Gastroesophageal sphincter (tissue), 4 donors: ENCODE measurements at regions not wholly inside any gene's neighbourhood (a gene's known extent, or its start where the extent isn't known, plus 50 kb on each side); places are given as distances from the start of the nearest gene placed in this dataset.
"Not testable (repeated sequence)": the region's sequence is repeated elsewhere in the genome, so short reads cannot be mapped to it uniquely, and the experiment has no call there.

Source experiments
- ATAC-seq: fragments of 150-250 bp; one replicate; pipeline ENCODE4 v1.9.1; 2016; ENCODE audit warnings: mild to moderate bottlenecking, moderate library complexity
- H3K27ac ChIP-seq, 4 donors: fragments of 200-600 bp; sonication (generic) in 3 of 4; 1 replicate in 3 of 4; 2 replicates in 1 of 4; pipeline ENCODE4 v1.5.1; 2016 to 2019
- H3K27me3 ChIP-seq: fragments of 200-600 bp; sonication (generic); one replicate; pipeline ENCODE4 v1.5.1; 2019
- H3K36me3 ChIP-seq, 2 donors: fragments of 200-600 bp; sonication (generic); one replicate each; pipeline ENCODE4 v1.5.1; 2019; ENCODE audit warnings: control low read depth in 1 of 2
- H3K4me1 ChIP-seq, 3 donors: fragments of 200-600 bp; sonication (generic); 1 replicate in 2 of 3; 2 replicates in 1 of 3; pipeline ENCODE4 v1.5.1; 2016 to 2019; ENCODE audit warnings: control low read depth in 2 of 3
- H3K4me3 ChIP-seq, 2 donors: fragments of 200-600 bp; sonication (generic); one replicate each; pipeline ENCODE4 v1.5.1; 2019; ENCODE audit warnings: mild to moderate bottlenecking in 1 of 2, moderate library complexity in 1 of 2
- H3K9me3 ChIP-seq, 3 donors: fragments of 200-600 bp; sonication (generic); one replicate each; pipeline ENCODE4 v1.5.1; 2017 to 2019; ENCODE audit warnings: control low read depth in 2 of 3
- EP300 ChIP-seq: sonication (generic); formaldehyde crosslinking; IDR thresholded peaks from one replicate; pipeline ENCODE4 v1.6.1; 2017; ENCODE audit warnings: antibody characterized with exemption, mild to moderate bottlenecking
- POLR2A ChIP-seq, 2 donors: fragments of 450-650 bp; IDR thresholded peaks; one replicate each; pipeline ENCODE4 v1.6.1; 2017; ENCODE audit warnings: antibody characterized with exemption in 2 of 2, mild to moderate bottlenecking in 2 of 2, moderate library complexity in 1 of 2
- POLR2AphosphoS5 ChIP-seq: sonication (generic); formaldehyde crosslinking; IDR thresholded peaks from one replicate; pipeline ENCODE4 v1.6.1; 2017; ENCODE audit warnings: antibody characterized with exemption
- WGBS, 2 donors: methylation state at CpG; one replicate each; pipeline ENCODE4 v1.1.5; 2018; ENCODE audit warnings: low coverage in 1 of 2; 5-methylcytosine and 5-hydroxymethylcytosine counted together
- TF ChIP-seq, protein P1 (sequence below), 4 experiments: fragments of 200-600 bp in 2 of 4; fragments of 450-650 bp in 2 of 4; sonication (generic) in 1 of 4; IDR thresholded peaks; one replicate each; pipeline ENCODE4 v1.5.1; 2017 to 2019; ENCODE audit warnings: antibody characterized with exemption in 4 of 4, mild to moderate bottlenecking in 2 of 4, moderate library complexity in 2 of 4

DNA sequence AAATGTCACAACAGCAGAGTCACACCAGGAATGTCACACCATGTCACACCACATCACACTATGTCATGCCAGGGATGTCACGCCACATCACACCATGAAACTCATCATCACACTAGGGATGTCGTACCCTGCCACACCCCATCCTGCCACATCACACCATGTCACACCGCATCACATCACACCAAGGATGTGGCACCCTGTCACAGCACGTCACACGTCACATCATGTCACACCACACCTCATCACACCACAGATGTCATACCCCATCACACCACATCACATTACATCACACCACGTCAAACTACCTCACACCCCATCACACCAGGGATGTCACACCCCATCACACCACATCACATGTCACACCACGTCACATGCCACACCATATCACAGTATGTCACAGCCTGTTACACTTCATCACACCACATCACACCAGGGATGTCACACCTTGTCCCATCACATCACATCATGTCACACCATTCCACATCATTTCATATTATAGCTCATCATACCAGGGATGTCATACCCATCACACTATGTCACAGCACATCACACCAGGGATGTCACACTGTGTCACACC lies 90.9 kb downstream of the TMEM121 start:
- peaks cover 0 to 18% (median 0%) of the 10 kb centered on the region in 3 donors for H3K4me1 ChIP-seq
- no peak overlapping the region for H3K4me3 ChIP-seq
- no peak for ATAC-seq
- TF ChIP-seq POLR2AphosphoS5 (no peak), EP300 (no peak), POLR2A (IDR thresholded peaks at IDR 0.05) (no peak)
- TF ChIP-seq, protein P1, sequence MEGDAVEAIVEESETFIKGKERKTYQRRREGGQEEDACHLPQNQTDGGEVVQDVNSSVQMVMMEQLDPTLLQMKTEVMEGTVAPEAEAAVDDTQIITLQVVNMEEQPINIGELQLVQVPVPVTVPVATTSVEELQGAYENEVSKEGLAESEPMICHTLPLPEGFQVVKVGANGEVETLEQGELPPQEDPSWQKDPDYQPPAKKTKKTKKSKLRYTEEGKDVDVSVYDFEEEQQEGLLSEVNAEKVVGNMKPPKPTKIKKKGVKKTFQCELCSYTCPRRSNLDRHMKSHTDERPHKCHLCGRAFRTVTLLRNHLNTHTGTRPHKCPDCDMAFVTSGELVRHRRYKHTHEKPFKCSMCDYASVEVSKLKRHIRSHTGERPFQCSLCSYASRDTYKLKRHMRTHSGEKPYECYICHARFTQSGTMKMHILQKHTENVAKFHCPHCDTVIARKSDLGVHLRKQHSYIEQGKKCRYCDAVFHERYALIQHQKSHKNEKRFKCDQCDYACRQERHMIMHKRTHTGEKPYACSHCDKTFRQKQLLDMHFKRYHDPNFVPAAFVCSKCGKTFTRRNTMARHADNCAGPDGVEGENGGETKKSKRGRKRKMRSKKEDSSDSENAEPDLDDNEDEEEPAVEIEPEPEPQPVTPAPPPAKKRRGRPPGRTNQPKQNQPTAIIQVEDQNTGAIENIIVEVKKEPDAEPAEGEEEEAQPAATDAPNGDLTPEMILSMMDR (IDR thresholded peaks at IDR 0.05): no peak
- WGBS, 2 donors: 78 to 79% methylated on average over 7 of the region's 7 CpGs
- H3K36me3 ChIP-seq: no peaks in the 10 kb centered on the region
- H3K9me3 ChIP-seq: no peaks in the 10 kb centered on the region
- no peaks in the 10 kb centered on the region for H3K27me3 ChIP-seq
- no peak overlapping the region for H3K27ac ChIP-seq

DNA sequence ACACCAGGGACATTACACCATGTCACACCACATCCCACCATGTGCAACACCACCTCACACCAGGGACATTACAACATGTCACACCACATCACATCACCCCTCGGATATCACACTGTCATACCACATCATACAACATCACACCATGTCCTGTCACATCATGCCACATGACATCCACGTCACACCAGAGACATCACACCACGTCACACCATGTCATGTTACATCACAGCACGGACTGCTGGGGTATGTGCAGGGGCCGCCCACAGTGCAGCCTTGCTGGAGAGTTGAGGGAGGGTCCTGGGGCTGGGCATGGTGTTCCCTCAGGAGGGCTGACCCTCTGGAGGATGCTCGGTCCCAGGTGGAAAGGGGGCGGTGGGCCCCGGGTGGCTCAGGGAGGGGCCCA lies 91.4 kb downstream of the TMEM121 start:
- not testable (repeated sequence) for H3K27me3 ChIP-seq, H3K27ac ChIP-seq, H3K9me3 ChIP-seq, ATAC-seq, H3K4me3 ChIP-seq, H3K36me3 ChIP-seq
- WGBS, 2 donors: no CpG with 5 or more reads among the region's 8 CpGs
- peaks cover 0 to 20% (median 0%) of the 10 kb centered on the region in 3 donors for H3K4me1 ChIP-seq

DNA sequence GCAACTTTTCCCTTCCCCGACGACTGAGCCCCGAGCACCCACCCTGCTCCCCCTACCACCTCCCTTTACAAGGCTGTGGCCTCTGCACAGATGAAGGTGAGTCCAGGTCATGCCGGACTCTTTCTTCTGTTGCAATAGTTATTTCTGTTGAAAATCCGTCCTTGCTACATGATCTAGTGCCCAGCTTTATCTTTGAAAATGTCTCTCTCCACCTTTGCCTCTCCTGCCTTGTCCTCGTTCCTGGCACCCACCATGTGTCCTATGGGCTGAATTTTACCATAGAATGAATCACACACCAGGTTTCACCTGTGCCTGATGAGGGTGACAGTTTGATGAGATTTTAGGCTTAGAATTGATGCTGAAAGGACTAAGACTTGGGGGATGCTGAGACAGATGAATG lies 92.9 kb downstream of the TMEM121 start:
- 59 to 68% methylated on average over 2 of the region's 6 CpGs for WGBS, 2 donors
- not testable (repeated sequence) for H3K4me3 ChIP-seq, ATAC-seq, H3K9me3 ChIP-seq, H3K27ac ChIP-seq, H3K36me3 ChIP-seq, H3K27me3 ChIP-seq
- peaks cover 0 to 20% (median 0%) of the 10 kb centered on the region in 3 donors for H3K4me1 ChIP-seq

DNA sequence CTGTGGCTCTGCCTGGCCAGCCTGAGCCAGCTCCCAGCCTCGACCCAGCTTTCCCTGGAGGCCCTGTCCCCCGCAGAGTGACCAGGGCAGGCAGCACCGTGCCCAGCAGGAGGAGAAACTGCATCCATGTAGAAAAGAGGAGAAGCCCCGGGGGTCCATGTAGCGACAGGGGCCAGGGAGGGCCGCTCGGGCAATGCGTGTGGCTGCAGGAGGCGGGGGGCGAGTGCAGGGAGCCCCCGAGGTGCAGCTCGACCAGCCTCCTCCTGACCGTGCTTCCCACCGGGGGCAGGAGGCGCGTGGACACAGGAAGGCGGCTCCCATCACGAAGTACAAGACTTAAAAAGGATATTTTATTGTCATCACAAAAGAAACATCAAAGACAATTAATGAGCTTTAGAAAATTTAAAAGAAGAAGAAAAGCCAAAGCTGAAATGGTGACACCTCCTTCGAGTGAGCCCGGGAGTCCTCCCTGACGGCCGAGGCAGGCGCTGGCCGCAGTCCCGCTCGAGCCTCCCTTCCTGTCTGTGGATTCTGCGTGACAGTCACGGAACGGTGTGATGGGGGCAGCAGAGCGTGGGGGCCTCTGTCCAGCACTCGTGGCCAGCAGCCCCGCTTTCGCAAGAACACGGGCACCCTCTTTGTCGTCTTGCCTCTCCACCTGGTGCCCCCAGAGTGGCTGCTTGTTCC lies 93.9 kb downstream of the TMEM121 start:
- H3K4me3 ChIP-seq, H3K36me3 ChIP-seq, H3K27me3 ChIP-seq, H3K9me3 ChIP-seq, ATAC-seq: not testable (repeated sequence)
- 70% methylated on average over 10 of the region's 35 CpGs; no CpG with 5 or more reads in 1 of the 2 donors for WGBS, 2 donors
- Histone ChIP-seq H3K27ac (peak overlapping the region in 2 of 4 donors; percentile 29 to 81), H3K4me1 (peaks cover 0 to 20% (median 0%) of the 10 kb centered on the region in 3 donors)

DNA sequence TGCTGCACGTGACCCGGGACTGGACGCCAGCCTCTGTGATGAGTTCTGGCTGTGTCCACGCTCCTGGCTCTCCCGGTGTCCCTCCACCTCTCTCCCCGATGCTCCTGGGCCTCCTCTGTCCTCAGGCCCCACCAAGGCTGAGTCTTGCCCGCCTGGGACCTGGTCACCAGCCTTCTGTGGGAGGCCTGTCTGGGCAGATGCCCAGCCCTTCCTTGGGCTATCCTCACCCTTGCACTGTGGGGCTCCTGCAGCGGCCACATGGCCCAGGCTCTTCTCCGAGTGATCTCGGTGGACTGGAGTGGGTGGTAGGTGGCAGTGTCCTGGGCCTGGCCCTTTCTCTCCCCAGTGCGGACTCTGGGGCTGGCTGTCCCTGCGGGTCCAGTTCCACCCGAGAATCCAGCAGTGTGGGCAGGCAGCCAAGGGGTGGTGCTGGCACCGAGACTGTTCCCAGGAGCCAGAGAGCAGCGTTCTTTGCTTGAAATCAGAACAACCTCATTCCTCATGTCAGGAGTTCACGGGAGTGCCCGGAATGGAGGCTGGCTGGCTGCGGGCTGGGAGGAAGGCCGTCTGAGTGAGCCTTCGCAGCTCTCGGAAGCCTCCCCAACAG lies 94.6 kb downstream of the TMEM121 start:
- not testable (repeated sequence) for H3K9me3 ChIP-seq, H3K27me3 ChIP-seq, ATAC-seq, H3K4me3 ChIP-seq, H3K36me3 ChIP-seq
- 55% methylated on average over 2 of the region's 21 CpGs; no CpG with 5 or more reads in 1 of the 2 donors for WGBS, 2 donors
- Histone ChIP-seq H3K4me1 (peaks cover 0 to 20% (median 0%) of the 10 kb centered on the region in 3 donors), H3K27ac (peak overlapping the region in 2 of 4 donors; percentile 57 to 81)

DNA sequence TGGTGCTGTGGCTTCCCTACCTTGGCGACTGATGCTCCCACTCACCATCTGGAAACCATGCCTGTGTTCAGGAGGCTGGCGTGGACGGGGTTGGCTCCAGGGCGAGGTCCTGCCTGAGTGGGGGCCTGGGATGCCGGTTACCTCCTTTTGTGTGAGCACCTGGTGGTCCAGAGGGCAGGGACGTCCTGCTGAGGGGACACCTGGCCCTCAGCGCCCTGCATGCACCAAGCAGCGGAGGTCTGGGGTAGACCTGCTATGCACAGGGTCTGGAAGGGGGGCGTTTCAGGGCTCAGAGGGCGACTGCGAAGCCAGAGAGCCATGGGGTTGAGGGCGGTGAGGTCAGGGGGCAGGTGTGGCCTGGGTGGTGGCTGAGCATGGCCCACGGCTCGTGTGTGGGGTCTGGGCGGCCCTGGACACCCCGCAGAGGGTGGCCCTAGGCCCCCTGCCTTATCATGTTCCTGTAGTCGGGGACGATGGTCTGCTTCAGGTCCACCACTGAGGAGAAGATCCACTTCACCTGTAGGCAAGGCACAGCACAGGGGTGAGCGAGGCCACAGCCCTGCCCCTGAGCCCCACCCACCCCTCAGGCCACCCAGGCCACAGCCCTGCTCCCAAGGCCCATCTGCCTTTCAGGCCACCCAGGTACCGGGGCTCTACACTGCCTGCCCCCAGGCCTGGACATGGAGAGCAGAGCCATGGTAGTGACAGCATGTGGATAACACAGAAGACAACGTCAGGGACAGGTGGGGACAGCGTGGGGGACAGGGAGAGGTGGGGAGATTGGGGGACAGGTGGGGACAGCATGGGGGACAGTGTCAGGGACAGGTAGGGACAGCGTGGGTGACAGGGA lies 95.3 kb downstream of the TMEM121 start:
- not testable (repeated sequence) for ATAC-seq, H3K27me3 ChIP-seq, H3K4me3 ChIP-seq, H3K9me3 ChIP-seq, H3K36me3 ChIP-seq
- WGBS, 2 donors: 62% methylated on average over 4 of the region's 23 CpGs; no CpG with 5 or more reads in 1 of the 2 donors
- peaks cover 0 to 20% (median 0%) of the 10 kb centered on the region in 3 donors for H3K4me1 ChIP-seq
- peak overlapping the region in 3 of 4 donors; percentile 19 to 81 (median 57) for H3K27ac ChIP-seq

DNA sequence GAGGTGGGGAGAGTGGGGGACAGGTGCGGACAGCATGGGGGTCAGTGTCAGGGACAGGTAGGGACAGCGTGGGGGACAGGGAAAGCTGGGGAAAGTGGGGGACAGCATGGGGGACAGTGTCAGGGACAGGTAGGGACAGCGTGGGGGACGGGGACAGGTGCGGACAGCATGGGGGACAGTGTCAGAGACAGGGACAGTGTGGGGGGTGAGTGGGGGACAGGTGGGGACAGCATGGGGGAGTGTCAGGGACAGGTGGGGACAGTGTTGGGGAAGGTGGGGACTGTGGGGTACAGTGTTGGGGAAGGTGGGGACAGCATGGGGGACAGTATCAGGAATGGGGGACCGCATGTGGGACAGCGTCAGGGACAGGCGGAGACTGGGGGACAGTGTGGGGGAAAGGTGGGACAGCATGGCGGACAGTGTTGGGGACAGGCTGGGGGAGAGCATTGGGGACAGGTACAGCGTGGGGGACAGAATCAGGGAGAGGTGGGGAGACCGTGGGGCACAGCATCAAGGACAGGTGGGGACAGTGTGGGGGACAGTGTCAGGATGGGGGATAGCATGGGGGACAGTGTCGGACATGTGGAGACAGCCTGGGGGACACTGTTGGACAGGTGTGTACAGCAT lies 96.1 kb downstream of the TMEM121 start:
- 86 to 100% methylated on average over 1 to 11 of the region's 12 CpGs for WGBS, 2 donors

DNA sequence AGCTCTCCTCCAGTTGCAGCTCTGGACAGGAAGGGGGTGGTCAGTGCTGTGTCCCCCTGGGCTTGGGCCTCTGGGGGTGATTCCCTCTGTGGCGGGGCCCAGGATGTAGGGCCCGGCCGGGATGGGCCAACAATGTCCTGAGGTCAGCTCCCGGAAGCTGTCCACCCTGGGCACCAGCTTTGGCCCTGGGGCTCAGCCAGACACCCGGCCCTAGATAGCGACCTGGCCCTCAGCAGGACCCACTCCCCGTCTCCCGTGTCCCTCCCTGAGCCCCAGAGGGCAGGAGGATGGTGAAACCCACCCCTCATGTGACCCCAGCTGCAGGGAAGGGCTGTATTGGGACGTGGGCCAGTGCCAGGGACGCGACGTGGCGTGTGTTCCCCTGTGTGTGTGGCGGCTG lies 96.8 kb downstream of the TMEM121 start:
- ATAC-seq, H3K27ac ChIP-seq, H3K27me3 ChIP-seq, H3K36me3 ChIP-seq, H3K9me3 ChIP-seq, H3K4me3 ChIP-seq: not testable (repeated sequence)
- H3K4me1 ChIP-seq: peaks cover 0 to 23% (median 0%) of the 10 kb centered on the region in 3 donors
- no CpG with 5 or more reads among the region's 14 CpGs for WGBS, 2 donors

More for the DNA sequence above, 96.1 kb downstream of the TMEM121 start:
- Histone ChIP-seq H3K36me3 (no peaks in the 10 kb centered on the region), H3K4me3 (no peak overlapping the region), H3K27ac (no peak overlapping the region), H3K9me3 (no peaks in the 10 kb centered on the region), H3K27me3 (no peaks in the 10 kb centered on the region), H3K4me1 (peaks cover 0 to 20% (median 0%) of the 10 kb centered on the region in 3 donors)
- TF ChIP-seq POLR2A (IDR thresholded peaks at IDR 0.05) (no peak), EP300 (no peak), POLR2AphosphoS5 (no peak)
- TF ChIP-seq, protein P1 (IDR thresholded peaks at IDR 0.05): no peak
- ATAC-seq: no peak

DNA sequence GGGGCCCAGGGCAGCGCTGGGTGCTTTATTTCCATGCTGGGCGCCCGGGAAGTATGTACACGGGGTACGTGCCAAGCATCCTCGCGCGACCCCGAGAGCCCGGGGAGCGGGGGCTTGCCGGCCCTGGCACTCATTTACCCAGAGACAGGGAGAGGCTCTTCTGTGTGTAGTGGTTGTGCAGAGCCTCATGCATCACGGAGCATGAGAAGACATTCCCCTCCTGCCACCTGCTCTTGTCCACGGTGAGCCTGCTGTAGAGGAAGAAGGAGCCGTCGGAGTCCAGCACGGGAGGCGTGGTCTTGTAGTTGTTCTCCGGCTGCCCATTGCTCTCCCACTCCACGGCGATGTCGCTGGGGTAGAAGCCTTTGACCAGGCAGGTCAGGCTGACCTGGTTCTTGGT lies 98.0 kb downstream of the TMEM121 start:
- peaks cover 0 to 23% (median 0%) of the 10 kb centered on the region in 3 donors for H3K4me1 ChIP-seq
- not testable (repeated sequence) for H3K9me3 ChIP-seq, H3K27me3 ChIP-seq, H3K4me3 ChIP-seq, H3K27ac ChIP-seq, H3K36me3 ChIP-seq, ATAC-seq
- no CpG with 5 or more reads among the region's 22 CpGs for WGBS, 2 donors
